Endothelial cell of umbilical vein (primary cell): ENCODE measurements at regions not wholly inside any gene's neighbourhood (a gene's known extent, or its start where the extent isn't known, plus 50 kb on each side); places are given as distances from the start of the nearest gene placed in this dataset.

Experiments
- BruUV-seq: library from RNA; stranded (reverse); fragments of 400-500 nt; replicated peaks from 2 replicates; lab custom pipeline; 2021; lab: Mats Ljungman, UMichigan
- CTCF ChIA-PET: fragments of 300-600, 350-600 bp; sonication (Branson Sonifier 250); formaldehyde crosslinking; loops from one replicate; lab custom pipeline; 2021; ENCODE audit warnings: antibody characterized with exemption, inconsistent platforms; lab: Charles Lee
- POLR2A ChIA-PET: fragments of 300-600, 350-600 bp; sonication (Branson Sonifier 250); formaldehyde crosslinking; loops from one replicate; lab custom pipeline; 2021; ENCODE audit warnings: antibody characterized with exemption, inconsistent platforms; lab: Charles Lee
- DNase-seq: peaks from one replicate; pipeline ENCODE4 v3.0.0-alpha.2; 2011; ENCODE audit warnings: low read depth, low spot score
- FAIRE-seq: peaks from 2 replicates; lab custom pipeline; 2011; peaks lifted over from hg19 to GRCh38; lab: Jason Lieb, UNC
- H2AFZ ChIP-seq: 2 replicates; pipeline ENCODE4 v1.6.0; 2012; ENCODE audit warnings: low read depth, low read length, control low read depth, inconsistent platforms
- H3K27ac ChIP-seq: 2 replicates; pipeline ENCODE4 v1.5.1; 2011; ENCODE audit warnings: low read depth, mild to moderate bottlenecking, control low read depth, low read length, moderate library complexity; ENCODE audit not compliant: insufficient read depth
- H3K27me3 ChIP-seq, 2 experiments: 2 replicates each; pipeline versions ENCODE4 v1.6.0 to v1.6.1; 2011; ENCODE audit warnings: low read length in 2 of 2, mixed read lengths in 1 of 2; ENCODE audit not compliant: control insufficient read depth in 2 of 2, insufficient read depth in 2 of 2
- H3K36me3 ChIP-seq, 2 experiments: 2 replicates in 1 of 2; 3 replicates in 1 of 2; pipeline ENCODE4 v1.5.1; 2011; ENCODE audit warnings: low read length in 2 of 2, mild to moderate bottlenecking in 1 of 2, moderate library complexity in 1 of 2; ENCODE audit not compliant: control insufficient read depth in 2 of 2, insufficient read depth in 2 of 2; ENCODE audit errors: extremely low read depth in 1 of 2
- H3K4me1 ChIP-seq: 3 replicates; pipeline ENCODE4 v1.5.1; 2011; ENCODE audit warnings: mild to moderate bottlenecking, low read length; ENCODE audit not compliant: control insufficient read depth, insufficient read depth; ENCODE audit errors: extremely low read depth
- H3K4me2 ChIP-seq: 2 replicates; pipeline ENCODE4 v1.6.1; 2011; ENCODE audit warnings: low read length, control low read depth, mixed read lengths; ENCODE audit not compliant: insufficient read depth
- H3K4me3 ChIP-seq, 3 experiments: fragments of 200-600 bp in 1 of 3; sonication (generic), shearing (Covaris generic) in 1 of 3; replicated peaks in 1 of 3; 2 replicates each; pipeline ENCODE4 v1.5.1; 2011 to 2016; ENCODE audit warnings: control low read depth in 3 of 3, low read length in 3 of 3, mild to moderate bottlenecking in 2 of 3, inconsistent platforms in 1 of 3, low read depth in 1 of 3, moderate library complexity in 1 of 3; ENCODE audit not compliant: insufficient read depth in 1 of 3
- H3K79me2 ChIP-seq: 2 replicates; pipeline ENCODE4 v1.6.0; 2012; ENCODE audit warnings: low read length, inconsistent platforms; ENCODE audit not compliant: control insufficient read depth, insufficient read depth
- H3K9ac ChIP-seq: replicated peaks from 2 replicates; pipeline ENCODE3; 2011; ENCODE audit warnings: low read length, control low read depth; ENCODE audit not compliant: insufficient read depth; ENCODE audit errors: extremely low read depth
- H3K9me1 ChIP-seq: replicated peaks from 3 replicates; pipeline ENCODE4 v1.6.0; 2011; ENCODE audit warnings: mild to moderate bottlenecking, low read length; ENCODE audit not compliant: control insufficient read depth, insufficient read depth; ENCODE audit errors: extremely low read depth
- H3K9me3 ChIP-seq: replicated peaks from 2 replicates; pipeline ENCODE4 v1.5.1; 2012; ENCODE audit warnings: low read length, inconsistent platforms; ENCODE audit not compliant: control insufficient read depth, insufficient read depth
- H4K20me1 ChIP-seq: replicated peaks from 2 replicates; pipeline ENCODE3; 2011; ENCODE audit warnings: mild to moderate bottlenecking, low read length; ENCODE audit not compliant: control insufficient read depth, insufficient read depth; ENCODE audit errors: extremely low read depth
- CTCF ChIP-seq, 2 donors: IDR thresholded peaks; 1 replicate in 1 of 2; 2 replicates in 1 of 2; pipeline ENCODE4 v1.5.1; 2011; ENCODE audit warnings: low read length in 2 of 2, mild to moderate bottlenecking in 2 of 2, moderate library complexity in 2 of 2, control low read depth in 1 of 2, inconsistent platforms in 1 of 2, low read depth in 1 of 2; ENCODE audit not compliant: insufficient read depth in 1 of 2; ENCODE audit errors: extremely low read depth in 1 of 2
- EZH2 ChIP-seq: IDR thresholded peaks from 2 replicates; pipeline ENCODE4 v1.6.1; 2012; ENCODE audit warnings: borderline replicate concordance, low read depth, mild to moderate bottlenecking, moderate library complexity, low read length, inconsistent platforms; ENCODE audit not compliant: severe bottlenecking
- FOS ChIP-seq: IDR thresholded peaks from 2 replicates; pipeline ENCODE4 v1.6.1; 2011; ENCODE audit warnings: mild to moderate bottlenecking, low read length, moderate library complexity, borderline replicate concordance; ENCODE audit not compliant: insufficient read depth
- GATA2 ChIP-seq: IDR thresholded peaks from 2 replicates; pipeline ENCODE4 v1.7.0; 2011; ENCODE audit warnings: low read depth, mild to moderate bottlenecking, moderate library complexity, mixed read lengths, low read length; ENCODE audit not compliant: insufficient read length, insufficient read depth
- JUN ChIP-seq: IDR thresholded peaks from 2 replicates; pipeline ENCODE4 v1.6.1; 2011; ENCODE audit warnings: borderline replicate concordance, low read depth; ENCODE audit not compliant: insufficient read length, insufficient read depth
- MAX ChIP-seq: IDR thresholded peaks from 2 replicates; pipeline ENCODE4 v1.6.1; 2011; ENCODE audit not compliant: insufficient read depth, insufficient read length
- MYC ChIP-seq: IDR thresholded peaks from one replicate; pipeline ENCODE4 v1.6.1; 2011; ENCODE audit warnings: mild to moderate bottlenecking, low read depth, low read length
- POLR2A ChIP-seq: IDR thresholded peaks from 2 replicates; pipeline ENCODE4 v1.6.1; 2012; ENCODE audit warnings: low read depth, mild to moderate bottlenecking, control low read depth, low read length
- POLR2AphosphoS5 ChIP-seq: IDR thresholded peaks from 2 replicates; pipeline ENCODE4 v1.6.1; 2012; ENCODE audit warnings: low read depth, mild to moderate bottlenecking, control low read depth, low read length, moderate library complexity; ENCODE audit not compliant: insufficient read depth
- dilution Hi-C: fragments of 300-500 bp; cut with MboI; formaldehyde crosslinking; loops from one replicate; pipeline ENCODE4 v1.15.0; 2019; ENCODE audit warnings: low sequenced_read_pairs; ENCODE audit not compliant: extremely low pct_ligation_motif_present
- intact Hi-C: fragments of 100-400 bp; cut with micrococcal nuclease; formaldehyde crosslinking; loops from one replicate; pipeline ENCODE4 v1.10.0; 2022

- ChIA-PET POLR2A (interaction anchor here (0.7 kb wide), 1 partner anchor 606 kb away, joined by 3 read pairs; no protein-coding TSS in a partner anchor), CTCF (no interaction called here)
- Histone ChIP-seq H4K20me1 (no peaks in the 10 kb centered on the region), H2AFZ (no peak overlapping the region), H3K4me1 (no peaks in the 10 kb centered on the region), H3K4me3 (no peak overlapping the region), H3K79me2 (no peaks in the 10 kb centered on the region), H3K9me1 (no peaks in the 10 kb centered on the region), H3K9ac (no peak overlapping the region), H3K9me3 (no peaks in the 10 kb centered on the region), H3K27me3 (peaks cover 0 to 5% of the 10 kb centered on the region in 2 experiments), H3K36me3 (no peaks in the 10 kb centered on the region), H3K4me2 (no peak overlapping the region), H3K27ac (no peak overlapping the region)
- no TSS peak for BruUV-seq
- dilution Hi-C loops (no loop called here), intact Hi-C loops (no loop called here)
- TF ChIP-seq JUN (no peak), GATA2 (no peak), MYC (no peak), POLR2AphosphoS5 (no peak), MAX (no peak), FOS (no peak), CTCF (IDR thresholded peaks at IDR 0.05; ENCODE audit: extremely low read depth in 1 of 2, insufficient read depth in 1 of 2, low read depth in 1 of 2, low read length in 2 of 2) (no peak), POLR2A (no peak), EZH2 (no peak)
- FAIRE-seq, result no peak
- DNase-seq, result no peak
These were observed 128.2 kb upstream of the OBI1 start for GRCh38 chr13:78787190-78787589.
